Osteoblast (primary cell): ENCODE measurements at regions not wholly inside any gene's neighbourhood (a gene's known extent, or its start where the extent isn't known, plus 50 kb on each side); places are given as distances from the start of the nearest gene placed in this dataset.

Experiments
- DNase-seq: peaks from one replicate; pipeline ENCODE4 v3.0.0; 2011; ENCODE audit warnings: low spot score, mixed read lengths; ENCODE audit not compliant: insufficient read length; ENCODE audit errors: missing footprints
- H2AFZ ChIP-seq: 2 replicates; pipeline ENCODE4 v1.6.0; 2011; ENCODE audit warnings: mild to moderate bottlenecking, low read length
- H3K27ac ChIP-seq: 2 replicates; pipeline ENCODE4 v1.5.1; 2011; ENCODE audit warnings: mild to moderate bottlenecking, low read depth, low read length, moderate library complexity
- H3K27me3 ChIP-seq: 2 replicates; pipeline ENCODE4 v1.6.0; 2012; ENCODE audit warnings: mild to moderate bottlenecking, control low read depth, inconsistent platforms, low read length, moderate library complexity; ENCODE audit not compliant: insufficient read depth
- H3K36me3 ChIP-seq: 2 replicates; pipeline ENCODE4 v1.5.1; 2011; ENCODE audit warnings: mild to moderate bottlenecking, low read length, control low read depth, moderate library complexity; ENCODE audit not compliant: insufficient read depth
- H3K4me1 ChIP-seq: 2 replicates; pipeline ENCODE4 v1.5.1; 2011; ENCODE audit warnings: mild to moderate bottlenecking, low read length, control low read depth, moderate library complexity; ENCODE audit not compliant: insufficient read depth
- H3K4me2 ChIP-seq: 2 replicates; pipeline ENCODE4 v1.6.0; 2011; ENCODE audit warnings: mild to moderate bottlenecking, low read length; ENCODE audit not compliant: insufficient read depth
- H3K4me3 ChIP-seq: fragments of 200-600 bp; sonication (generic); 3 replicates; pipeline ENCODE4 v1.5.1; 2012; ENCODE audit warnings: mild to moderate bottlenecking, low read length, inconsistent platforms; ENCODE audit not compliant: insufficient read depth
- H3K79me2 ChIP-seq: 2 replicates; pipeline ENCODE4 v1.6.0; 2012; ENCODE audit warnings: mild to moderate bottlenecking, low read length, control low read depth, inconsistent platforms; ENCODE audit not compliant: insufficient read depth
- H3K9me3 ChIP-seq: 2 replicates; pipeline ENCODE4 v1.5.1; 2011; ENCODE audit warnings: low read depth, low read length, control low read depth
- H4K20me1 ChIP-seq: 2 replicates; pipeline ENCODE4 v1.6.0; 2012; ENCODE audit warnings: mild to moderate bottlenecking, low read length, control low read depth; ENCODE audit not compliant: insufficient read depth
- CTCF ChIP-seq: IDR thresholded peaks from 2 replicates; pipeline ENCODE4 v1.5.1; 2011; ENCODE audit warnings: mild to moderate bottlenecking, low read depth, low read length, moderate library complexity; ENCODE audit errors: extremely low read depth

- DNase-seq: no peak
- no peak overlapping the region for H3K4me3 ChIP-seq
These were observed 273.6 kb downstream of the SRBD1 start for GRCh38 chr2:45337481-45337880.

DNA sequence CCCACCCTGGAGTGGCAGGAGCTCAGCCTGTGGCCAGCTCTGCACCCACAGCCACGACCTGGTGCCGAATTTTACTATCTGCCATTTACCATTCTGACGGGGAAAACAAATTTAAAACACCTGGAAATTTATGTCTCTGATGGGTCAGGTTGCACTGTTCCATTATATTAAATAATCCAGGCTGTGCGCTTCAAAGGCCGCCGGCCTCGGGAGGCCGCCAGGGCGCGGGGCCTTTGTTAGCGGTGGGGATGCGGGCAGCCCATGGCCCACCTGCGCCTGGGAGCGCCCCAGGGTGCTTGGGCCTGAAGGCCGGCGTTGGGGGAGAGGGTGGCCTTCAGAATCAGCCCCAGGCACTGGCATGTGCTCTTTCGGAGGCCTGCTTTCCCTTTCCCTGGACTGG lies 276.9 kb downstream of the SRBD1 start:
- no peaks in the 10 kb centered on the region for H3K9me3 ChIP-seq
- no peaks in the 10 kb centered on the region for H3K36me3 ChIP-seq
- no peak overlapping the region for H3K27ac ChIP-seq
- H3K4me2 ChIP-seq: no peak overlapping the region
- H3K27me3 ChIP-seq: no peaks in the 10 kb centered on the region
- H2AFZ ChIP-seq: no peak overlapping the region
- H4K20me1 ChIP-seq: no peaks in the 10 kb centered on the region
- no peak for TF ChIP-seq CTCF
- DNase-seq: no peak
- H3K79me2 ChIP-seq: no peaks in the 10 kb centered on the region
- H3K4me3 ChIP-seq: no peak overlapping the region
- peaks cover 7% of the 10 kb centered on the region for H3K4me1 ChIP-seq

More at GRCh38 chr2:45337481-45337880, 273.6 kb downstream of the SRBD1 start:
- H3K4me1 ChIP-seq: no peaks in the 10 kb centered on the region
- peaks cover 6% of the 10 kb centered on the region for H3K27me3 ChIP-seq
- H3K9me3 ChIP-seq: no peaks in the 10 kb centered on the region
- TF ChIP-seq CTCF: no peak
- H3K79me2 ChIP-seq: no peaks in the 10 kb centered on the region
- no peak overlapping the region for H3K27ac ChIP-seq
- H3K4me2 ChIP-seq: no peak overlapping the region
- H2AFZ ChIP-seq: no peak overlapping the region
- H4K20me1 ChIP-seq: no peaks in the 10 kb centered on the region
- no peaks in the 10 kb centered on the region for H3K36me3 ChIP-seq

- H3K4me2 ChIP-seq: no peak overlapping the region
- DNase-seq: no peak
- no peaks in the 10 kb centered on the region for H3K27me3 ChIP-seq
- H3K9me3 ChIP-seq: no peaks in the 10 kb centered on the region
- no peak overlapping the region for H3K27ac ChIP-seq
- no peak overlapping the region for H3K4me3 ChIP-seq
- peaks cover 7% of the 10 kb centered on the region for H3K4me1 ChIP-seq
- no peak overlapping the region for H2AFZ ChIP-seq
- no peaks in the 10 kb centered on the region for H4K20me1 ChIP-seq
- H3K36me3 ChIP-seq: no peaks in the 10 kb centered on the region
- TF ChIP-seq CTCF: no peak
- H3K79me2 ChIP-seq: no peaks in the 10 kb centered on the region
These were observed 278.5 kb downstream of the SRBD1 start for GRCh38 chr2:45332567-45332966.

- Histone ChIP-seq H3K4me1 (peaks cover 7% of the 10 kb centered on the region), H4K20me1 (no peaks in the 10 kb centered on the region), H3K9me3 (no peaks in the 10 kb centered on the region), H3K4me2 (no peak overlapping the region), H3K27ac (no peak overlapping the region), H3K36me3 (no peaks in the 10 kb centered on the region), H2AFZ (no peak overlapping the region), H3K79me2 (no peaks in the 10 kb centered on the region), H3K4me3 (no peak overlapping the region), H3K27me3 (no peaks in the 10 kb centered on the region)
- DNase-seq: no peak
- no peak for TF ChIP-seq CTCF
These were observed 279.0 kb downstream of the SRBD1 start for GRCh38 chr2:45332094-45332493.
